Iris pigment epithelial cell (primary cell): ENCODE measurements at regions not wholly inside any gene's neighbourhood (a gene's known extent, or its start where the extent isn't known, plus 50 kb on each side); places are given as distances from the start of the nearest gene placed in this dataset.

Experiments
- DNase-seq: peaks from one replicate; pipeline ENCODE4 v3.0.0-alpha.2; 2011; ENCODE audit warnings: low read depth

GRCh38 chr13:39938596-39938995 lies 283.1 kb downstream of the COG6 start:
- DNase-seq: no peak

GRCh38 chr13:39941236-39941635 lies 285.8 kb downstream of the COG6 start:
- no peak for DNase-seq

- no peak for DNase-seq
Observed at GRCh38 chr13:39941911-39942551, 286.6 kb downstream of the COG6 start.

- DNase-seq: peak; percentile 95
Observed at GRCh38 chr13:39942552-39943273, 287.3 kb downstream of the COG6 start.

- no peak for DNase-seq
Observed at GRCh38 chr13:39943711-39944110, 288.2 kb downstream of the COG6 start.

- no peak for DNase-seq
Observed at GRCh38 chr13:39945226-39945625, 289.8 kb downstream of the COG6 start.

- no peak for DNase-seq
Observed at GRCh38 chr13:39946769-39947168, 291.3 kb downstream of the COG6 start.

GRCh38 chr13:39951301-39951700 lies 295.8 kb downstream of the COG6 start:
- DNase-seq: no peak

GRCh38 chr13:39952249-39953233 lies 297.1 kb downstream of the COG6 start:
- peak; percentile 89 for DNase-seq

- no peak for DNase-seq
Observed at GRCh38 chr13:39954476-39954875, 299.0 kb downstream of the COG6 start.

- DNase-seq: no peak
Observed at GRCh38 chr13:39955560-39955959, 300.1 kb downstream of the COG6 start.

- peak; percentile 18 for DNase-seq
Observed at GRCh38 chr13:39956036-39956435, 300.6 kb downstream of the COG6 start.

- no peak for DNase-seq
Observed at GRCh38 chr13:39957868-39958677, 302.6 kb downstream of the COG6 start.

- peak; percentile 78 for DNase-seq
Observed at GRCh38 chr13:39959497-39960144, 304.2 kb downstream of the COG6 start.

- no peak for DNase-seq
Observed at GRCh38 chr13:39960191-39960590, 304.7 kb downstream of the COG6 start.

- peak; percentile 32 for DNase-seq
Observed at GRCh38 chr13:39961036-39961435, 305.6 kb downstream of the COG6 start.

GRCh38 chr13:39963612-39964011 lies 308.1 kb downstream of the COG6 start:
- DNase-seq: no peak

GRCh38 chr13:39965309-39965708 lies 309.8 kb downstream of the COG6 start:
- no peak for DNase-seq

- no peak for DNase-seq
Observed at GRCh38 chr13:39967199-39967959, 311.9 kb downstream of the COG6 start.
